ENCODE measurements at regions not wholly inside any gene's neighbourhood (a gene's known extent, or its start where the extent isn't known, plus 50 kb on each side); places are given as distances from the start of the nearest gene placed in this dataset.

DNA sequence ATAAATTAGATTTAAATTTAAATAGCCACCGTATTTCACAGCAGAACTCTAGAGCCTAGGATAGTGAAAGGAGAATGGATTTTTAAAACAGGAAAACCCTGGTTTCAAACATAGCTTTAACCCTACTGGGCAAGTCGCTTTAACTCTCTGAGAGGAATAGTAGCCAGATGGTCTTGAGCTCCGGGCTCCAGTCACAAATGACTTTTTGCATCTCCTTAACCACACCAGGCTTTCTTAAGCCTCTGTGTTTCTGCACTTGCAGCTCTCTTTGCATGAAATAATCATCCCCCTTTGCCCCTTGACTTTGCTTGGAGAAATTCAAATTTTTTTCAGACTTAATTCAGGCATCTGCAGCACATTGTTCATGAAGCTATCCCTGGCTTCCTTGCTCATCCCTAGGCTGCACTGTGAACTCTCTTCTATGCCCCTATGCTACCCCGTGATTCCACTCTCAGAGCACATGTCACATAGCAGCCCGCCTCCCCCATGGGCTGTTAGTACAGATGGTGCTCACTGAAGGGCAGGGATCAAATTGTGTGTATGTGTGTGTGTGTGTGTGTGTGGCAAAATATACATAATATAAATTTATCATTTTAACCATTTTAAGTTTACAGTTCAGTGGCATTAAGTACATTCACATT, 68.8 kb upstream of the DAB1 start:
- no peak for DNase-seq (ENCODE audit: low spot score)

DNA sequence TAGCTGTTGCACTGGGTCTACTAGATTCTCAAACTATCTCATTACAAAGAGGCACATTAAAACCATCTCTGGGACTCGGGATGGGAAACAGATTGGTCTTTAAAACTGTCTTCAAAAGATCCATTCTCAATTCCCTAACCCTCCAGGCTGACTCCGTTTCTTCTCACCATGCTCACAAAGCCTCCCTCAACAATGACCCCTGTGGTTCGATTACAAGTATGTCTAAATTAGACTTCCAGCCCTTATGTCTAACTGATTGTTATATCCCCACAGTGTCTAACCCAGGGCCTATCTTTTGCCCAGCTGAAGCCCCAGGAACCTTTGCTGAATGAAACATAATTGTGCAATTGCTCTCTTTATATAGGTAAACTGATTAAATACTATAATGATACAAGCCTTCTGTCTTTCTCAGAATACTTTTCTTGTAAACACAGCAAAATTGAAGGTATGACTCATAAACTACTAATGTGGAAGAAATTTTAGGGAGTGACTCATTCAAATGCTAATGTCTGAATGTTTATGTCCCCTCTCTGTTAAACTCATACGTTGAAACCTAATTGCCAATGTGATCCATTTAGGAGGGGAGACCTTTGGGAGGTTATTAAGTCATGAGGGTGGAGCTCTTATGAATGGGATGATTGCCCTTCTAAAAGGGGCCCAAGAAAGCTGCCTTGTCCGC, 65.6 kb upstream of the DAB1 start:
- DNase-seq (ENCODE audit: low spot score) = peak; percentile 33

GRCh38 chr1:57485643-57486042, 61.8 kb upstream of the DAB1 start:
- no peak for DNase-seq (ENCODE audit: low spot score)

DNA sequence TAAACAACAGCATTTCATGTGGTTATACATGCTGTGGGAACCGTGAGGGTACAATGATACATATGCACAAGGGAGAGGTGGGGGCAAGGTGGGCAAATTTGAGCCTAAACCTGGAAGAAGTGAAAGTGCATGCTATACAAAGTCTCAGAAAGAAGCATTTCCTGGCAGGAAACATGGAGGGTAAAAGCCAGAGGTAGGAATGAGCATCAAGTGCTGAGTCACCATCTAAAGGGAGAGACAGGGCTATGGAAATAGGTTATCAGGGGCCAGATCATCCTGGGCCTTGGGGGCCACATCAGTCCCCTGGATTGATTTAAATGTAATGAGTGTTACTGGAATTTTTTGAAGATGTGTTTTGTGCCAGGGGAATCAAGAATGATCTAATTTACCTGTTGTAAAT, 60.1 kb upstream of the DAB1 start:
- DNase-seq (ENCODE audit: low spot score) = no peak

DNA sequence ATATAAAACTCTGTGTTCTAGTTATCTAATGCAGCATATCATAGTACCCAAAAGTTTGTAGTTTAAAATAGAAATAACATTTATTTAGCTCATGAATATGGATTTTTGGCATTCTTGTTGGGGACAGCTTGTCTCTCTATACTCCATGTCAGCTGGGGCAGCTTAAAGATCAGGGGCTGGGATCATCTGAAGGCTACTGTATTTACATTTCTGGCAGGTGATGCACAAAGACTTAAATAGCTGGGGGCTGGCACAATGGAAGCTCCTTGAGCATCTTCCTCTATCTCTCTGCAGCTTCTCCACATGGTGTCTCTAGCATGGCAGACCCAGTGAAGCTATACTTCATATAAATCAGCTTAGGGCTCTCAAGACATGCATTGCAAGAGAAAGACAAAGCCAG, 55.6 kb upstream of the DAB1 start:
- no peak for DNase-seq (ENCODE audit: low spot score)

- no peak for DNase-seq (ENCODE audit: low spot score)
Observed at GRCh38 chr1:57475366-57475765, 51.5 kb upstream of the DAB1 start.

GRCh38 chr1:57474137-57474750, 50.4 kb upstream of the DAB1 start:
- no peak for DNase-seq (ENCODE audit: low spot score)
